Transverse colon (tissue), 3 donors: ENCODE measurements at regions not wholly inside any gene's neighbourhood (a gene's known extent, or its start where the extent isn't known, plus 50 kb on each side); places are given as distances from the start of the nearest gene placed in this dataset.

ENCODE experiments used
- CTCF ChIP-seq, 5 experiments: fragments of 200-600 bp in 3 of 5; fragments of 450-650 bp in 2 of 5; sonication (generic) in 3 of 5; IDR thresholded peaks; 1 replicate in 2 of 5; 2 replicates in 3 of 5; pipeline ENCODE4 v1.5.1; 2016 to 2017; ENCODE audit warnings: antibody characterized with exemption in 5 of 5, inconsistent platforms in 3 of 5, mild to moderate bottlenecking in 2 of 5, moderate library complexity in 1 of 5
- EP300 ChIP-seq: sonication (generic); formaldehyde crosslinking; IDR thresholded peaks from one replicate; pipeline ENCODE4 v1.6.1; 2017; ENCODE audit warnings: antibody characterized with exemption, low read depth
- POLR2A ChIP-seq: fragments of 450-650 bp; IDR thresholded peaks from one replicate; pipeline ENCODE4 v1.6.1; 2016; ENCODE audit warnings: antibody characterized with exemption, mild to moderate bottlenecking, moderate library complexity

GRCh38 chr11:44371706-44372105 is 61.8 kb upstream of the ALX4 start:
- TF ChIP-seq POLR2A (no peak), CTCF (IDR thresholded peaks at IDR 0.05) (no peak), EP300 (no peak)
